ENCODE measurements at regions not wholly inside any gene's neighbourhood (a gene's known extent, or its start where the extent isn't known, plus 50 kb on each side); places are given as distances from the start of the nearest gene placed in this dataset.

DNA sequence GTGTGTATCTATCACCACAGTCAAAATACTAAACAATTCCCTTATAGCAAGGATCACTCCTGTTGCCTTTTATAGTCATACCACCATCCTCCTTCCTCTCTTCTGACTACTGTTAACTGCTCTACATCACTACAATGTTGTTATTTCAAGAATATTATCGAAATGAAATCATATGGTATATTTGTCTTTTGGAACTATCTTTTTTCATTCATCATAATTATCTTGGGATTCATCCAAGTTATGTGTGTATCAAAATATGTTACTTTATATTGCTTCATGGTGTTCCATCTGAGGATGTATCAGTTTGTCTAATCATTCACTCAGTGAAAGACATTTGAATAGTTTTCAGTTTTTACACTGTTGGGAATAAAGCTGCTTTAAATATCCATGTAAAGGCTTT is 1423.0 kb upstream of the PIK3C3 start:
- Histone ChIP-seq H2BK120ac (replicated peaks; ENCODE audit: low read depth, low read length) (no peak overlapping the region), H2AFZ (ENCODE audit: low read length) (no peak overlapping the region), H3K36me3 (ENCODE audit: control insufficient read depth in 2 of 4, insufficient read depth in 4 of 4, low read length in 3 of 4) (no peaks in the 10 kb centered on the region), H2BK15ac (ENCODE audit: low read length) (no peak overlapping the region), H2BK5ac (ENCODE audit: low read depth, low read length) (no peak overlapping the region), H3K9ac (replicated peaks in 1 of 4; ENCODE audit: extremely low read depth in 1 of 4, low read depth in 3 of 4, low read length in 3 of 4) (no peak overlapping the region), H3K79me1 (ENCODE audit: low read depth, low read length) (no peaks in the 10 kb centered on the region), H3K9me3 (ENCODE audit: insufficient read depth in 2 of 2, low read depth in 1 of 2, low read length in 1 of 2) (no peaks in the 10 kb centered on the region), H4K20me1 (replicated peaks in 1 of 2; ENCODE audit: control insufficient read depth in 1 of 2, insufficient read depth in 2 of 2, low read length in 2 of 2) (no peaks in the 10 kb centered on the region), H2BK12ac (ENCODE audit: low read depth, low read length) (no peak overlapping the region), H3K18ac (ENCODE audit: extremely low read depth, low read length) (no peak overlapping the region), H3K23me2 (ENCODE audit: low read depth, low read length) (no peaks in the 10 kb centered on the region), H4K8ac (ENCODE audit: extremely low read depth, insufficient read depth, low read length) (no peak overlapping the region), H3K27ac (ENCODE audit: low read depth, low read length) (no peak overlapping the region), H3K56ac (replicated peaks; ENCODE audit: insufficient read length, low read depth, low read length) (no peak overlapping the region), H4K91ac (replicated peaks; ENCODE audit: insufficient read length, low read length) (no peak overlapping the region), H3K4ac (replicated peaks; ENCODE audit: insufficient read length, low read depth, low read length) (no peak overlapping the region), H3K79me2 (ENCODE audit: control insufficient read depth in 1 of 2, insufficient read depth in 2 of 2, low read length in 2 of 2) (no peaks in the 10 kb centered on the region), H4K5ac (ENCODE audit: insufficient read length, low read depth, low read length) (no peak overlapping the region), H3K27me3 (replicated peaks in 1 of 4; ENCODE audit: control insufficient read depth in 3 of 4, extremely low read depth in 1 of 4, insufficient read depth in 3 of 4, low read length in 3 of 4) (no peaks in the 10 kb centered on the region), H3K14ac (ENCODE audit: insufficient read length) (no peak overlapping the region), H3K23ac (ENCODE audit: insufficient read length) (no peak overlapping the region), H2BK20ac (ENCODE audit: low read length) (no peak overlapping the region), H2AK5ac (ENCODE audit: low read depth, low read length) (no peak overlapping the region), H3K4me1 (replicated peaks in 1 of 4; ENCODE audit: control insufficient read depth in 3 of 4, insufficient read depth in 4 of 4, low read length in 3 of 4) (no peaks in the 10 kb centered on the region), H3K4me3 (ENCODE audit: extremely low read depth in 1 of 4, insufficient read depth in 2 of 4, low read depth in 3 of 4, low read length in 4 of 4) (no peak overlapping the region), H3K4me2 (ENCODE audit: insufficient read depth in 1 of 2, low read depth in 2 of 2, low read length in 2 of 2) (no peak overlapping the region)
- POLR2A ChIA-PET (ENCODE audit: partially characterized antibody): no interaction called here
- DNase-seq (ENCODE audit: low read depth in 1 of 2, low spot score in 2 of 2): no peak
- FAIRE-seq: no peak
- CTCF ChIA-PET (ENCODE audit: partially characterized antibody): no interaction called here
- WGBS, 2 experiments (ENCODE audit: extremely low coverage in 1 of 2, insufficient coverage in 1 of 2, insufficient read length in 1 of 2, insufficient replicate concordance in 2 of 2, low coverage in 1 of 2, low lambda C conversion rate in 2 of 2, missing lambda C conversion rate in 1 of 2): 85% methylated on average over 1 of the region's 1 CpG; no CpG with 5 or more reads in 1 of the 2 experiments
- TF ChIP-seq KDM4A (IDR thresholded peaks at IDR 0.05; ENCODE audit: low read depth, low read length, severe bottlenecking) (no peak), GTF2F1 (IDR thresholded peaks at IDR 0.05; ENCODE audit: borderline replicate concordance, low read depth, low read length) (no peak), SP1 (IDR thresholded peaks at IDR 0.05; ENCODE audit: low read depth, low read length) (no peak), ZNF274 (IDR thresholded peaks at IDR 0.05; ENCODE audit: borderline replicate concordance, extremely low read depth, low read length) (no peak), RFX5 (IDR thresholded peaks at IDR 0.05; ENCODE audit: borderline replicate concordance, low read depth, low read length) (no peak), KDM1A (IDR thresholded peaks at IDR 0.05; ENCODE audit: borderline replicate concordance, low read length) (no peak), JUND (IDR thresholded peaks at IDR 0.05; ENCODE audit: low read length) (no peak), SP4 (IDR thresholded peaks at IDR 0.05; ENCODE audit: low read length) (no peak), TBP (IDR thresholded peaks at IDR 0.05; ENCODE audit: low read depth, low read length) (no peak), RNF2 (IDR thresholded peaks at IDR 0.05; ENCODE audit: borderline replicate concordance, low read depth, low read length, missing control alignments, poor library complexity, severe bottlenecking) (no peak), CHD1 (IDR thresholded peaks at IDR 0.05; ENCODE audit: low read depth, low read length) (no peak), GABPA (IDR thresholded peaks at IDR 0.05; ENCODE audit: borderline replicate concordance, insufficient read depth, low read length) (no peak), YY1 (IDR thresholded peaks at IDR 0.05; ENCODE audit: low read depth, low read length) (no peak), EZH2 (IDR thresholded peaks at IDR 0.05; ENCODE audit: low read depth, low read length, severe bottlenecking) (no peak)
- TF ChIP-seq, protein P1, sequence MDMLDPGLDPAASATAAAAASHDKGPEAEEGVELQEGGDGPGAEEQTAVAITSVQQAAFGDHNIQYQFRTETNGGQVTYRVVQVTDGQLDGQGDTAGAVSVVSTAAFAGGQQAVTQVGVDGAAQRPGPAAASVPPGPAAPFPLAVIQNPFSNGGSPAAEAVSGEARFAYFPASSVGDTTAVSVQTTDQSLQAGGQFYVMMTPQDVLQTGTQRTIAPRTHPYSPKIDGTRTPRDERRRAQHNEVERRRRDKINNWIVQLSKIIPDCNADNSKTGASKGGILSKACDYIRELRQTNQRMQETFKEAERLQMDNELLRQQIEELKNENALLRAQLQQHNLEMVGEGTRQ (IDR thresholded peaks at IDR 0.05; ENCODE audit: low read length): no peak

All from H1 (cell line).